Tibial artery (tissue), 4 donors: ENCODE measurements at regions not wholly inside any gene's neighbourhood (a gene's known extent, or its start where the extent isn't known, plus 50 kb on each side); places are given as distances from the start of the nearest gene placed in this dataset.
"Not testable (repeated sequence)": the region's sequence is repeated elsewhere in the genome, so short reads cannot be mapped to it uniquely, and the experiment has no call there.

Experiments used
- DNase-seq, 2 donors: peaks; one replicate each; pipeline ENCODE4 v3.0.0-alpha.2; 2019
- H3K27ac ChIP-seq, 2 donors: fragments of 200-600 bp; sonication (generic) in 1 of 2; 1 replicate in 1 of 2; 2 replicates in 1 of 2; pipeline ENCODE4 v1.5.1; 2018 to 2019; ENCODE audit warnings: mild to moderate bottlenecking in 1 of 2
- H3K27me3 ChIP-seq, 2 donors: fragments of 200-600 bp; sonication (generic) in 1 of 2; one replicate each; pipeline versions ENCODE4 v1.5.1 to v1.6.0; 2016 to 2019
- H3K36me3 ChIP-seq, 3 donors: fragments of 200-600 bp; sonication (generic) in 2 of 3; one replicate each; pipeline ENCODE4 v1.5.1; 2016 to 2019; ENCODE audit warnings: mild to moderate bottlenecking in 2 of 3
- H3K4me1 ChIP-seq, 4 donors: fragments of 200-600 bp; sonication (generic) in 2 of 4; 1 replicate in 3 of 4; 2 replicates in 1 of 4; pipeline ENCODE4 v1.5.1; 2016 to 2019
- H3K4me3 ChIP-seq, 2 donors: fragments of 200-600 bp; sonication (generic) in 1 of 2; 1 replicate in 1 of 2; 2 replicates in 1 of 2; pipeline ENCODE4 v1.5.1; 2018 to 2019; ENCODE audit warnings: mild to moderate bottlenecking in 2 of 2
- H3K9me3 ChIP-seq, 3 donors: fragments of 200-600 bp; sonication (generic) in 1 of 3; one replicate each; pipeline ENCODE4 v1.5.1; 2016 to 2019
- intact Hi-C: fragments of 100-400 bp; cut with DNase I; formaldehyde crosslinking; loops from one replicate; pipeline ENCODE4 v1.15.0; 2023; ENCODE audit warnings: low total_unique reads
- TF ChIP-seq, protein P1 (sequence below), 2 experiments: fragments of 200-600 bp in 1 of 2; fragments of 450-650 bp in 1 of 2; IDR thresholded peaks; one replicate each; pipeline ENCODE4 v1.5.1; 2017 to 2019; ENCODE audit warnings: antibody characterized with exemption in 2 of 2, mild to moderate bottlenecking in 1 of 2, moderate library complexity in 1 of 2

DNA sequence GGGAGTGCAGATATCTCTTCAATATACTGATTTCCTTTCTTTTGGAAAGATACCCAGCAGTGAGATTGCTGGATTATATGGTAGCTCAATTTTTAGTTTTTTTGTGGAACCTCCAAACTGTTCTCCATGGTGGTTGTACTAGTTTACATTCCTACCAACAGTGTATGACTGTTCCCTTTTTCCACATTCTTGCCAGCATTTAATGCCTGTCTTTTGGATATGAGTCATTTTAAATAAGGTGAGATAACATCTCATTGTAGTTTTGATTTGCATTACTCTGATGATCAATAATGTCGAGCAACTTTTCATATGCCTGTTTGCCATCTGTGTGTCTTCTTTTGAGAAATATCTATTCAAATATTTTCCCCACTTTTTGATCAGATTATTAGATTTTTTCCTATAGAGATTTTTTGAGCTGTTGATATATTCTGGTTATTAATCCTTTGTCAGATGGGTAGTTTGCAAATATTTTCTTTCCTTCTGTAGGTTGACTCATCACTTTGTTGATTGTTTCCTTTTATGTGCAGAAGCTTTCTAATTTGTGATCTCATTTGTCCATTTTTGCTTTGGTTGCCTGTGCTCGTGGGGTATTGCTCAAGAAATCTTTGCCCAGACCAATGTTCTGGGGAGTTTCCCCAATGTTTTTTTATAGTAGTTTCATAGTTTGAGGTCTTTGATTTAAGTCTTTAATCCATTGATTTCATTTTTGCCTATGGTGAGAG is 552.7 kb downstream of the ZNF674 start:
- intact Hi-C loops, result no loop called here
- H3K27me3 ChIP-seq, result no peaks in the 10 kb centered on the region
- no peaks in the 10 kb centered on the region for H3K36me3 ChIP-seq
- no peak overlapping the region for H3K27ac ChIP-seq
- no peaks in the 10 kb centered on the region for H3K4me1 ChIP-seq
- TF ChIP-seq, protein P1, sequence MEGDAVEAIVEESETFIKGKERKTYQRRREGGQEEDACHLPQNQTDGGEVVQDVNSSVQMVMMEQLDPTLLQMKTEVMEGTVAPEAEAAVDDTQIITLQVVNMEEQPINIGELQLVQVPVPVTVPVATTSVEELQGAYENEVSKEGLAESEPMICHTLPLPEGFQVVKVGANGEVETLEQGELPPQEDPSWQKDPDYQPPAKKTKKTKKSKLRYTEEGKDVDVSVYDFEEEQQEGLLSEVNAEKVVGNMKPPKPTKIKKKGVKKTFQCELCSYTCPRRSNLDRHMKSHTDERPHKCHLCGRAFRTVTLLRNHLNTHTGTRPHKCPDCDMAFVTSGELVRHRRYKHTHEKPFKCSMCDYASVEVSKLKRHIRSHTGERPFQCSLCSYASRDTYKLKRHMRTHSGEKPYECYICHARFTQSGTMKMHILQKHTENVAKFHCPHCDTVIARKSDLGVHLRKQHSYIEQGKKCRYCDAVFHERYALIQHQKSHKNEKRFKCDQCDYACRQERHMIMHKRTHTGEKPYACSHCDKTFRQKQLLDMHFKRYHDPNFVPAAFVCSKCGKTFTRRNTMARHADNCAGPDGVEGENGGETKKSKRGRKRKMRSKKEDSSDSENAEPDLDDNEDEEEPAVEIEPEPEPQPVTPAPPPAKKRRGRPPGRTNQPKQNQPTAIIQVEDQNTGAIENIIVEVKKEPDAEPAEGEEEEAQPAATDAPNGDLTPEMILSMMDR (IDR thresholded peaks at IDR 0.05), result no peak
- DNase-seq, result no peak
- no peak overlapping the region for H3K4me3 ChIP-seq
- peaks cover 0 to 17% (median 15%) of the 10 kb centered on the region in 3 donors for H3K9me3 ChIP-seq

DNA sequence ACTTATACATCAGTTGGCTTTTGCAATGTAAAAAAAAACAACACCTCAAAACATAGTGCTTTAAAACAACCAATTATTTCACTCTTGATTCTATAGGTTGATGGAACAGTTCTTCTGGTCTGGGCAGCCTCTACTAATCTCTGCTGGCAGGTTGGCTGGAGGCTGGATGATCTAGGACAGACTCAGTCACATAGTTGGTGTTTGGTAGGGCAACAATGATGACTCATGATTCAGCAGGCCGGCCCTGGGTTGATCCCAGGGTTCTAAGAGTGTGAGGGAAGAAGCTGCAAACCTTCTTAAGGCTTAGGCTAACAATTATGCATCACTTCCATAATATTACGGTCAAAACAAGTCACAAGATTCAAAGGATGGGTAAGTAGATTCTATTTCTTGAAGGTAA is 558.2 kb downstream of the ZNF674 start:
- no peaks in the 10 kb centered on the region for H3K27me3 ChIP-seq
- no peaks in the 10 kb centered on the region for H3K4me1 ChIP-seq
- intact Hi-C loops, result no loop called here
- H3K9me3 ChIP-seq, result peaks cover 0 to 8% (median 0%) of the 10 kb centered on the region in 3 donors
- no peak for DNase-seq
- TF ChIP-seq, protein P1 (IDR thresholded peaks at IDR 0.05), result no peak
- H3K4me3 ChIP-seq, result no peak overlapping the region
- H3K27ac ChIP-seq, result no peak overlapping the region
- H3K36me3 ChIP-seq, result no peaks in the 10 kb centered on the region

DNA sequence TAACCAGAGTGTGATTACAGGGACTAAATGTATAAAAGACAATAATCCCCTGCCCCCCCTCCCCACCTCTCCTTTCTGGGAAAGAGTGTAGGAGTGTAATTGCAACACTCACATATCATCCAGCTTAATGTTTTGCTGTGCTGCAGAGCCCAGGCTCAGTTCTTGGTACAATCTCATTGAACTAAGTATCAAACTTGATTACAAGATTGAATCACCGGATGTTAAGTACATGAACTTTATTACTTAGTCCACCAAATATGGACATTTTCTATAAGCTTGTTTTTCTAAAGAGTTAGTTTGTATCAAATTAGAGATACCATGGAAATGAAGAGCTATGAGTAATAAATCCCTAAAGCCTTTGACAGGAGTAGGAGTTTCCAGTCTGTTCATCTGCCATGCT is 559.1 kb downstream of the ZNF674 start:
- Histone ChIP-seq H3K4me3 (no peak overlapping the region), H3K27ac (no peak overlapping the region), H3K36me3 (no peaks in the 10 kb centered on the region), H3K4me1 (no peaks in the 10 kb centered on the region), H3K9me3 (peaks cover 0 to 13% (median 0%) of the 10 kb centered on the region in 3 donors), H3K27me3 (no peaks in the 10 kb centered on the region)
- intact Hi-C loops, result no loop called here
- TF ChIP-seq, protein P1 (IDR thresholded peaks at IDR 0.05), result no peak
- no peak for DNase-seq

DNA sequence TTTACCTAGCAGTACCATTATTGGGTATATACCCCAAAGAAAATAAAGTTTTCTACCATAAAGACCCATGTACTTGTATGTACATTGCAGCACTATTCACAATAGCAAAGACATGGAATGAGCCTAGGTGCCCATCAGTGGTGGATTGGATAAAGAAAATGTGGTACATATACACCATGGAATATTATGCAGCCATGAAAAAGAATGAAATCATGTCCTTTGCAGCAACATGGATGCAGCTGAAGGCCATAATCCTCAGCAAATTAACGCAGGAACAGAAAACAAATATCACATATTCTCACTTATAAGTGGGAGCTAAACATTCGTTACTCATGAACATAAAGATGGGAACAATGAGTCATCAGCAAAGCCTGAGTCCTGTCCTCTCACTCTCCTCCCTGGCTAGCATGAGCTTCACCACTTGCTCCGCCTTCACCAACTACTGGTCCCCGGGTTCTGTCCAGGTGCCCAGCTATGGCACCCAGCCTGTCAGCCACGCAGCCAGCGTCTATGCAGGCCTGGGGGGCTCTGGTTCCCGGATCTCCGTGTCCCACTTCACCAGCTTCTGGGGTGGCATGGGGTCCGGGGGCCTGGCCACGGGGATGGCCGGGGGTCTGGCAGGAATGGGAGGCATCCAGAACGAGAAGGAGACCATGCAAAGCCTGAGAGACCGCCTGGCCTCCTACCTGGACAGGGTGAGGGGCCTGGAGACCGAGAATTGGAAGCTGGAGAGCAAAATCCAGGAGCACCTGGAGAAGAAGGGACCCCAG is 562.1 kb downstream of the ZNF674 start:
- DNase-seq, intact Hi-C loops, H3K27me3 ChIP-seq, H3K27ac ChIP-seq, H3K36me3 ChIP-seq, H3K4me3 ChIP-seq, H3K4me1 ChIP-seq: not testable (repeated sequence)
- peaks cover 0 to 13% (median 0%) of the 10 kb centered on the region in 3 donors for H3K9me3 ChIP-seq

DNA sequence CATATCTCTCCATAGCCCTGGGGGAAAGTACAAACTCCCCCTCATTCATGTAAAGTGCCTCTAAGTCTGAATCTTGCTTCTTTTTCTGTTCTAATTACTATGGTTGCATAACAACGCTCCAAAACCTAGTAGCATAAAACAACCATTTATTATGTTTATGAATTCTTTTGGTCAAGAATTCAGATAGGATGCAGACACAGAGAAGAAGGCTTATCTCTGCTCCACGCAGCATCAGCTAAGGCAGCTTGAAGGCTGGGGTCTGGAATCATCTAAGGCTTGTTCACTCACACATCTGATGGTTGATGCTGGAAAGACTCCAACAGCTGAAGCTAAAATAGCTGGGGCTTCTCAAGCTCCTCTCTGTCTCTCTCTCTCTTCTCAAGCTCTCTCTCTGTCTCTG is 564.5 kb downstream of the ZNF674 start:
- H3K4me1 ChIP-seq, result no peaks in the 10 kb centered on the region
- H3K27ac ChIP-seq, result no peak overlapping the region
- TF ChIP-seq, protein P1 (IDR thresholded peaks at IDR 0.05), result no peak
- H3K4me3 ChIP-seq, result no peak overlapping the region
- no peak for DNase-seq
- peaks cover 0 to 13% (median 0%) of the 10 kb centered on the region in 3 donors for H3K9me3 ChIP-seq
- intact Hi-C loops, result no loop called here
- no peaks in the 10 kb centered on the region for H3K27me3 ChIP-seq
- no peaks in the 10 kb centered on the region for H3K36me3 ChIP-seq

GRCh38 chrX:45975633-45976032 is 569.6 kb downstream of the ZNF674 start:
- no peak overlapping the region for H3K4me3 ChIP-seq
- TF ChIP-seq, protein P1 (IDR thresholded peaks at IDR 0.05), result no peak
- no peaks in the 10 kb centered on the region for H3K36me3 ChIP-seq
- intact Hi-C loops, result no loop called here
- no peak overlapping the region for H3K27ac ChIP-seq
- no peaks in the 10 kb centered on the region for H3K4me1 ChIP-seq
- H3K9me3 ChIP-seq, result no peaks in the 10 kb centered on the region
- DNase-seq, result no peak
- no peaks in the 10 kb centered on the region for H3K27me3 ChIP-seq
